HL-60 (cell line): ENCODE measurements at regions not wholly inside any gene's neighbourhood (a gene's known extent, or its start where the extent isn't known, plus 50 kb on each side); places are given as distances from the start of the nearest gene placed in this dataset.

ENCODE experiments used
- CTCF ChIP-seq: IDR thresholded peaks from one replicate; pipeline ENCODE4 v1.5.1; 2011; ENCODE audit warnings: low read length, control low read depth, inconsistent platforms; ENCODE audit not compliant: insufficient read depth
- GABPA ChIP-seq: IDR thresholded peaks from 2 replicates; pipeline ENCODE4 v1.6.1; 2012; ENCODE audit warnings: low read depth
- POLR2AphosphoS5 ChIP-seq: IDR thresholded peaks from 2 replicates; pipeline ENCODE4 v1.6.1; 2012; ENCODE audit warnings: low read depth
- SPI1 ChIP-seq: IDR thresholded peaks from 2 replicates; pipeline ENCODE4 v1.6.1; 2012; ENCODE audit warnings: low read depth, mild to moderate bottlenecking, borderline replicate concordance
- TF ChIP-seq, protein P1 (sequence below): IDR thresholded peaks from 2 replicates; pipeline ENCODE4 v1.6.1; 2012; ENCODE audit warnings: low read depth; ENCODE audit not compliant: insufficient replicate concordance

- TF ChIP-seq, protein P1, sequence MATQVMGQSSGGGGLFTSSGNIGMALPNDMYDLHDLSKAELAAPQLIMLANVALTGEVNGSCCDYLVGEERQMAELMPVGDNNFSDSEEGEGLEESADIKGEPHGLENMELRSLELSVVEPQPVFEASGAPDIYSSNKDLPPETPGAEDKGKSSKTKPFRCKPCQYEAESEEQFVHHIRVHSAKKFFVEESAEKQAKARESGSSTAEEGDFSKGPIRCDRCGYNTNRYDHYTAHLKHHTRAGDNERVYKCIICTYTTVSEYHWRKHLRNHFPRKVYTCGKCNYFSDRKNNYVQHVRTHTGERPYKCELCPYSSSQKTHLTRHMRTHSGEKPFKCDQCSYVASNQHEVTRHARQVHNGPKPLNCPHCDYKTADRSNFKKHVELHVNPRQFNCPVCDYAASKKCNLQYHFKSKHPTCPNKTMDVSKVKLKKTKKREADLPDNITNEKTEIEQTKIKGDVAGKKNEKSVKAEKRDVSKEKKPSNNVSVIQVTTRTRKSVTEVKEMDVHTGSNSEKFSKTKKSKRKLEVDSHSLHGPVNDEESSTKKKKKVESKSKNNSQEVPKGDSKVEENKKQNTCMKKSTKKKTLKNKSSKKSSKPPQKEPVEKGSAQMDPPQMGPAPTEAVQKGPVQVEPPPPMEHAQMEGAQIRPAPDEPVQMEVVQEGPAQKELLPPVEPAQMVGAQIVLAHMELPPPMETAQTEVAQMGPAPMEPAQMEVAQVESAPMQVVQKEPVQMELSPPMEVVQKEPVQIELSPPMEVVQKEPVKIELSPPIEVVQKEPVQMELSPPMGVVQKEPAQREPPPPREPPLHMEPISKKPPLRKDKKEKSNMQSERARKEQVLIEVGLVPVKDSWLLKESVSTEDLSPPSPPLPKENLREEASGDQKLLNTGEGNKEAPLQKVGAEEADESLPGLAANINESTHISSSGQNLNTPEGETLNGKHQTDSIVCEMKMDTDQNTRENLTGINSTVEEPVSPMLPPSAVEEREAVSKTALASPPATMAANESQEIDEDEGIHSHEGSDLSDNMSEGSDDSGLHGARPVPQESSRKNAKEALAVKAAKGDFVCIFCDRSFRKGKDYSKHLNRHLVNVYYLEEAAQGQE = no peak
- TF ChIP-seq CTCF (no peak), POLR2AphosphoS5 (no peak), SPI1 (no peak), GABPA (no peak)
Measured at GRCh38 chr6:22651731-22652130, 82.4 kb downstream of the HDGFL1 start.
